Activated CD4-positive, alpha-beta memory T cell treated with anti-CD3 and anti-CD28 coated beads for 36 hours (primary cell): ENCODE measurements at regions not wholly inside any gene's neighbourhood (a gene's known extent, or its start where the extent isn't known, plus 50 kb on each side); places are given as distances from the start of the nearest gene placed in this dataset.

ENCODE experiments used
- CTCF ChIA-PET: fragments of 350-600 bp; sonication (Branson Sonifier 250); formaldehyde crosslinking; loops from one replicate; lab custom pipeline; 2021; ENCODE audit warnings: antibody characterized with exemption, inconsistent platforms; lab: Charles Lee
- POLR2A ChIA-PET: fragments of 350-600 bp; sonication (Branson Sonifier 250); formaldehyde crosslinking; loops from one replicate; lab custom pipeline; 2021; ENCODE audit warnings: antibody characterized with exemption; lab: Charles Lee
- DNase-seq: peaks from one replicate; pipeline ENCODE4 v3.0.0-alpha.2; 2020
- H3K27ac Mint-ChIP-seq: one replicate; pipeline ENCODE4 v1.8.0; 2021; ENCODE audit warnings: mixed read lengths
- H3K27me3 Mint-ChIP-seq: one replicate; pipeline ENCODE4 v1.8.0; 2021; ENCODE audit warnings: mixed read lengths
- H3K36me3 Mint-ChIP-seq: one replicate; pipeline ENCODE4 v1.8.0; 2021; ENCODE audit warnings: mixed read lengths
- H3K4me1 Mint-ChIP-seq: one replicate; pipeline ENCODE4 v1.8.0; 2021; ENCODE audit warnings: low read depth, mixed read lengths
- H3K4me3 Mint-ChIP-seq: one replicate; pipeline ENCODE4 v1.8.0; 2021; ENCODE audit warnings: mild to moderate bottlenecking, mixed read lengths
- H3K9me3 Mint-ChIP-seq: one replicate; pipeline ENCODE4 v1.8.0; 2021; ENCODE audit warnings: mixed read lengths
- intact Hi-C: fragments of 100-400 bp; cut with micrococcal nuclease; formaldehyde crosslinking; loops from one replicate; pipeline ENCODE4 v1.15.1; 2023

DNA sequence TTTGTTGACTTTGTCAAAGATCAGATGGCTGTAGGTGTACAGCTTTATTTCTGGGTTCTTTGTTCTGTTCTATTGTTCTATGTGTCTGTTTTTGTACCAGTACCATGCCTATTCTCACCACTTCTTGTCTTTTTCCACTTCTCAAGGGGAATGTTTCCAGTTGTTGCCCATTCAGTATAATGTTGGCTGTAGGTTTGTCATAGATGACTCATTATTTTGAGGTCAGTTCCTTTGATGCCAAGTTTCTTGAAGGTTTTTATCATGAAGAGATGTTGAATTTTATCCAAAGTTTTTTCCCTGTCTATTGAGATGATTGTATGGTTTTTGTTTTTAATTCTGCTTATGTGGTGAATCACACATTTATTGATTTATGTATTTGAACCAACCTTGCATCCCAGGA, 216.7 kb upstream of the RNF32 start:
- Mint-ChIP-seq H3K27me3 (peaks cover 17% of the 10 kb centered on the region), H3K4me1 (no peaks in the 10 kb centered on the region), H3K36me3 (no peaks in the 10 kb centered on the region), H3K4me3 (no peak overlapping the region), H3K27ac (no peak overlapping the region), H3K9me3 (no peaks in the 10 kb centered on the region)
- CTCF ChIA-PET: no interaction called here
- POLR2A ChIA-PET: no interaction called here
- no peak for DNase-seq
- intact Hi-C loops: no loop called here

- intact Hi-C loops: no loop called here
- Mint-ChIP-seq H3K36me3 (no peaks in the 10 kb centered on the region), H3K4me1 (no peaks in the 10 kb centered on the region), H3K9me3 (no peaks in the 10 kb centered on the region), H3K4me3 (no peak overlapping the region), H3K27me3 (peaks cover 20% of the 10 kb centered on the region), H3K27ac (no peak overlapping the region)
- DNase-seq: no peak
- ChIA-PET CTCF (no interaction called here), POLR2A (no interaction called here)
Measured at GRCh38 chr7:156420496-156420895, 220.1 kb upstream of the RNF32 start.

DNA sequence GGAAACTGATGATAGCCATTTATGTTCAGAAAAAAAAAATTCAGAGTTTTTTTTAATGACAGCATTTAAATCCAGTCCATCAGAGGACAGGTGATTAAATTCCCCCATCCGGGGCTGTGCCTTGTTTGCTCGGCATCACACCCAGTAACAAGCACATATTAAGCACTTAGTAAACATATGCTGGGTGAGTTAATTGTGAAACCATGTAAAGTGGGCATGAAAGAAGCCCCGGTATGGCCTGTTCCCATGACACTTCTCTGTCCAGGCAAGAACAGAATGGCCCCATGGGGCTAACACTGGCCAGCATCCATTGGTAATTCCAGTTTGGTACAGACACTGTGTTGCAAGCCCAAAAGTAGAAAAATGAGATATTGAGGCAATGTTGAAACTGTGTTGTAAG, 220.8 kb upstream of the RNF32 start:
- CTCF ChIA-PET: no interaction called here

DNA sequence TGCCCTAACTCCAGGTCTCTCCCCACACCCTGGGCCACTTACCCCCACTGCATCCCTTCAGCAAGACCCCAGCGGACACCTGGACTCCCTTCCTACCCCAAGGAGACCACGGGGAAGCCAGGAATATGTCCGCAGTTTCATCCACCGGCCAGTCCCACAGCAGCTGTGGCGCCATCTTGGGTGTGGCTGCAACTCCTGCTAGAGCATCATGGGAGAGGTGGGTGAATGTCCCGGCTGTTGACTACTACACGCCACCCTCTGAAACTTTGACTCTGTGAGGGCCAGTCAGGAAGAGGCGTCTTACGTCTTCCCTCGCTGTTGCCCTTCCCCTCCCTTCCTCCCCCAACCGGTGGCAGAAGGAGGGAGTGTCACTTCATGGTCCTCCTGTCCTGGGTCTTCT, 238.3 kb upstream of the RNF32 start:
- Mint-ChIP-seq H3K4me3 (no peak overlapping the region), H3K27ac (no peak overlapping the region), H3K27me3 (no peaks in the 10 kb centered on the region), H3K36me3 (no peaks in the 10 kb centered on the region), H3K4me1 (no peaks in the 10 kb centered on the region), H3K9me3 (no peaks in the 10 kb centered on the region)
- no peak for DNase-seq
- CTCF ChIA-PET: no interaction called here
- intact Hi-C loops: no loop called here
- POLR2A ChIA-PET: no interaction called here

More for the DNA sequence above, 220.8 kb upstream of the RNF32 start:
- Mint-ChIP-seq H3K36me3 (no peaks in the 10 kb centered on the region), H3K27me3 (peaks cover 17% of the 10 kb centered on the region), H3K4me1 (no peaks in the 10 kb centered on the region), H3K9me3 (no peaks in the 10 kb centered on the region), H3K27ac (no peak overlapping the region), H3K4me3 (no peak overlapping the region)
- intact Hi-C loops: no loop called here
- no peak for DNase-seq
- POLR2A ChIA-PET: no interaction called here

- H3K27me3 Mint-ChIP-seq: no peaks in the 10 kb centered on the region
Measured at GRCh38 chr7:156401617-156402016, 239.0 kb upstream of the RNF32 start.

GRCh38 chr7:156400046-156400445, 240.5 kb upstream of the RNF32 start:
- H3K27me3 Mint-ChIP-seq: no peaks in the 10 kb centered on the region
- H3K36me3 Mint-ChIP-seq: no peaks in the 10 kb centered on the region
- H3K4me1 Mint-ChIP-seq: no peaks in the 10 kb centered on the region
- POLR2A ChIA-PET: no interaction called here
- intact Hi-C loops: no loop called here
- CTCF ChIA-PET: no interaction called here
- no peak overlapping the region for H3K27ac Mint-ChIP-seq
- no peak overlapping the region for H3K4me3 Mint-ChIP-seq
- no peaks in the 10 kb centered on the region for H3K9me3 Mint-ChIP-seq
- DNase-seq: no peak

More at GRCh38 chr7:156401617-156402016, 239.0 kb upstream of the RNF32 start:
- CTCF ChIA-PET: no interaction called here
- POLR2A ChIA-PET: no interaction called here
- DNase-seq: no peak
- H3K4me3 Mint-ChIP-seq: no peak overlapping the region
- no peak overlapping the region for H3K27ac Mint-ChIP-seq
- no peaks in the 10 kb centered on the region for H3K4me1 Mint-ChIP-seq
- no peaks in the 10 kb centered on the region for H3K36me3 Mint-ChIP-seq
- intact Hi-C loops: no loop called here
- no peaks in the 10 kb centered on the region for H3K9me3 Mint-ChIP-seq

DNA sequence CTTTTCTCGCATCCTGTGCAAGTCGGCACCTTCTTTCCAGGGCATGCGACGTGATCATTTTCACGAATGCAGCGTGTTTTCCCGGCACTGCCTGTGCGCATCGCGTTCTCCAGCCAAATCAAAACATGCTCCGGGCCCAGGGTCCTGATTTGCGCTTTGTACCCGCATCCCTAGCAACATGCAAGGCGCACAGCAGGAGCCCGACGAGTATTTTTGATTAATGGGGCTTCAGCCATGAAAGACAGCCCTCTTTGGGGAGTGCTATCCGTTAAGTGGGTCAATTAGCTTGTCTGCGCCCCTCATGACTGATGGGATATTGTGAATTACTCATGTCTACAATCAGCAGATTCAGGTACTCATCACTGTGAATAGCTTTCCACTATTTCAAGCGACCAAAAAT, 243.3 kb upstream of the RNF32 start:
- no peaks in the 10 kb centered on the region for H3K27me3 Mint-ChIP-seq
- POLR2A ChIA-PET: no interaction called here
- H3K36me3 Mint-ChIP-seq: no peaks in the 10 kb centered on the region
- intact Hi-C loops: no loop called here
- no peak overlapping the region for H3K27ac Mint-ChIP-seq
- CTCF ChIA-PET: no interaction called here
- DNase-seq: no peak
- no peaks in the 10 kb centered on the region for H3K4me1 Mint-ChIP-seq
- no peak overlapping the region for H3K4me3 Mint-ChIP-seq
- H3K9me3 Mint-ChIP-seq: no peaks in the 10 kb centered on the region

GRCh38 chr7:156389116-156389692, 251.4 kb upstream of the RNF32 start:
- H3K9me3 Mint-ChIP-seq: no peaks in the 10 kb centered on the region

GRCh38 chr7:156386097-156386496, 254.5 kb upstream of the RNF32 start:
- Mint-ChIP-seq H3K4me1 (no peaks in the 10 kb centered on the region), H3K36me3 (no peaks in the 10 kb centered on the region), H3K4me3 (no peak overlapping the region), H3K27ac (no peak overlapping the region), H3K9me3 (no peaks in the 10 kb centered on the region), H3K27me3 (peaks cover 1% of the 10 kb centered on the region)
- ChIA-PET POLR2A (no interaction called here), CTCF (no interaction called here)
- intact Hi-C loops: no loop called here
- DNase-seq: no peak

More at GRCh38 chr7:156389116-156389692, 251.4 kb upstream of the RNF32 start:
- Mint-ChIP-seq H3K4me1 (no peaks in the 10 kb centered on the region), H3K4me3 (no peak overlapping the region), H3K36me3 (no peaks in the 10 kb centered on the region), H3K27me3 (peaks cover 6% of the 10 kb centered on the region), H3K27ac (no peak overlapping the region)
- intact Hi-C loops: no loop called here
- POLR2A ChIA-PET: no interaction called here
- CTCF ChIA-PET: no interaction called here
- DNase-seq: no peak

- peaks cover 1% of the 10 kb centered on the region for H3K27me3 Mint-ChIP-seq
- ChIA-PET POLR2A (no interaction called here), CTCF (no interaction called here)
- no peak overlapping the region for H3K4me3 Mint-ChIP-seq
- no peaks in the 10 kb centered on the region for H3K4me1 Mint-ChIP-seq
- DNase-seq: no peak
- no peaks in the 10 kb centered on the region for H3K36me3 Mint-ChIP-seq
- no peaks in the 10 kb centered on the region for H3K9me3 Mint-ChIP-seq
- H3K27ac Mint-ChIP-seq: no peak overlapping the region
- intact Hi-C loops: no loop called here
Measured at GRCh38 chr7:156384706-156385105, 255.9 kb upstream of the RNF32 start.

- no peak for DNase-seq
- Mint-ChIP-seq H3K4me3 (no peak overlapping the region), H3K9me3 (no peaks in the 10 kb centered on the region), H3K36me3 (no peaks in the 10 kb centered on the region), H3K27me3 (peaks cover 4% of the 10 kb centered on the region), H3K4me1 (no peaks in the 10 kb centered on the region), H3K27ac (no peak overlapping the region)
- CTCF ChIA-PET: no interaction called here
- POLR2A ChIA-PET: no interaction called here
- intact Hi-C loops: no loop called here
Measured at GRCh38 chr7:156383526-156383925, 257.0 kb upstream of the RNF32 start.

GRCh38 chr7:156380261-156380660, 260.3 kb upstream of the RNF32 start:
- Mint-ChIP-seq H3K9me3 (no peaks in the 10 kb centered on the region), H3K4me1 (no peaks in the 10 kb centered on the region), H3K36me3 (no peaks in the 10 kb centered on the region), H3K27ac (no peak overlapping the region), H3K27me3 (peaks cover 10% of the 10 kb centered on the region), H3K4me3 (no peak overlapping the region)
- DNase-seq: no peak
- POLR2A ChIA-PET: no interaction called here
- CTCF ChIA-PET: no interaction called here
- intact Hi-C loops: no loop called here

GRCh38 chr7:156379324-156380070, 261.1 kb upstream of the RNF32 start:
- Mint-ChIP-seq H3K27ac (no peak overlapping the region), H3K4me3 (no peak overlapping the region), H3K36me3 (no peaks in the 10 kb centered on the region), H3K9me3 (no peaks in the 10 kb centered on the region), H3K27me3 (peaks cover 12% of the 10 kb centered on the region), H3K4me1 (no peaks in the 10 kb centered on the region)
- ChIA-PET POLR2A (no interaction called here), CTCF (no interaction called here)
- no peak for DNase-seq
- intact Hi-C loops: no loop called here
